WTC11 (cell line): ENCODE measurements at regions not wholly inside any gene's neighbourhood (a gene's known extent, or its start where the extent isn't known, plus 50 kb on each side); places are given as distances from the start of the nearest gene placed in this dataset.

Experiments
- ATAC-seq: fragments of 200-7000 bp; cut with Tn5 transposase; 2 replicates; pipeline ENCODE4 v1.10.0; 2021; ENCODE audit warnings: mild to moderate bottlenecking, moderate library complexity
- CTCF ChIA-PET: fragments of 300-600 bp; sonication (Branson Sonifier 250); formaldehyde crosslinking; loops from one replicate; lab custom pipeline; 2021; ENCODE audit warnings: antibody characterized with exemption; lab: Charles Lee
- POLR2A ChIA-PET: fragments of 350-600 bp; sonication (Branson Sonifier 250); formaldehyde crosslinking; loops from one replicate; lab custom pipeline; 2021; ENCODE audit warnings: antibody characterized with exemption; lab: Charles Lee
- DNase-seq: peaks from one replicate; pipeline ENCODE4 v3.0.0; 2021; ENCODE audit warnings: low spot score
- H3K27ac Mint-ChIP-seq: 2 replicates; pipeline ENCODE4 v1.8.0; 2021; ENCODE audit warnings: mixed read lengths
- H3K27me3 Mint-ChIP-seq: 2 replicates; pipeline ENCODE4 v1.8.0; 2021; ENCODE audit warnings: low read depth, mild to moderate bottlenecking, moderate library complexity, mixed read lengths
- H3K36me3 Mint-ChIP-seq: 2 replicates; pipeline ENCODE4 v1.8.0; 2021; ENCODE audit warnings: mixed read lengths
- H3K4me1 Mint-ChIP-seq: 2 replicates; pipeline ENCODE4 v1.8.0; 2022; ENCODE audit warnings: mixed read lengths
- H3K4me3 Mint-ChIP-seq: 2 replicates; pipeline ENCODE4 v1.8.0; 2021; ENCODE audit warnings: mild to moderate bottlenecking, moderate library complexity, mixed read lengths
- H3K9me3 Mint-ChIP-seq: 2 replicates; pipeline ENCODE4 v1.8.0; 2021; ENCODE audit warnings: mixed read lengths
- CBFB ChIP-seq: sonication (generic); formaldehyde crosslinking; IDR thresholded peaks from 2 replicates; pipeline ENCODE4 v1.8.1; 2022; ENCODE audit warnings: mild to moderate bottlenecking, low read depth, missing genetic modification reagents
- GABPB1 ChIP-seq: sonication (generic); formaldehyde crosslinking; IDR thresholded peaks from 2 replicates; pipeline ENCODE4 v1.8.1; 2023; ENCODE audit warnings: mild to moderate bottlenecking, missing genetic modification reagents
- JUN ChIP-seq: sonication (generic); formaldehyde crosslinking; IDR thresholded peaks from 2 replicates; pipeline ENCODE4 v1.8.0; 2023; ENCODE audit warnings: mild to moderate bottlenecking, missing genetic modification reagents
- MXD4 ChIP-seq: fragments of 250-450 bp; sonication (Bioruptor Pico); IDR thresholded peaks from 2 replicates; pipeline ENCODE4 v1.8.0; 2021; ENCODE audit warnings: mild to moderate bottlenecking, moderate library complexity, borderline replicate concordance
- SP1 ChIP-seq: sonication (generic); formaldehyde crosslinking; conservative IDR thresholded peaks from 2 replicates; pipeline ENCODE4 v1.8.1; 2022; ENCODE audit warnings: missing genetic modification reagents
- ZNF671 ChIP-seq: fragments of 250-450 bp; sonication (Bioruptor Pico); IDR thresholded peaks from 2 replicates; pipeline ENCODE4 v1.8.0; 2021; ENCODE audit warnings: mild to moderate bottlenecking
- TF ChIP-seq, protein P1 (sequence below): sonication (generic); formaldehyde crosslinking; conservative IDR thresholded peaks from 2 replicates; pipeline ENCODE4 v1.8.1; 2022; ENCODE audit warnings: mild to moderate bottlenecking, missing genetic modification reagents
- TF ChIP-seq, protein P2 (sequence below): sonication (generic); formaldehyde crosslinking; IDR thresholded peaks from 2 replicates; pipeline ENCODE4 v1.8.1; 2023; ENCODE audit warnings: mild to moderate bottlenecking, missing genetic modification reagents, borderline replicate concordance
- TF ChIP-seq, protein P3 (sequence below): fragments of 250-450 bp; sonication (Bioruptor Pico); IDR thresholded peaks from 2 replicates; pipeline ENCODE4 v1.9.0; 2021; ENCODE audit warnings: mild to moderate bottlenecking, borderline replicate concordance
- TF ChIP-seq, protein P4 (sequence below): sonication (generic); formaldehyde crosslinking; IDR thresholded peaks from 2 replicates; pipeline ENCODE4 v1.8.1; 2023; ENCODE audit warnings: mild to moderate bottlenecking, missing genetic modification reagents, moderate library complexity
- TF ChIP-seq, protein P5 (sequence below): fragments of 250-450 bp; sonication (Bioruptor Pico); conservative IDR thresholded peaks from 2 replicates; pipeline ENCODE4 v1.9.0; 2021; ENCODE audit warnings: mild to moderate bottlenecking

DNA sequence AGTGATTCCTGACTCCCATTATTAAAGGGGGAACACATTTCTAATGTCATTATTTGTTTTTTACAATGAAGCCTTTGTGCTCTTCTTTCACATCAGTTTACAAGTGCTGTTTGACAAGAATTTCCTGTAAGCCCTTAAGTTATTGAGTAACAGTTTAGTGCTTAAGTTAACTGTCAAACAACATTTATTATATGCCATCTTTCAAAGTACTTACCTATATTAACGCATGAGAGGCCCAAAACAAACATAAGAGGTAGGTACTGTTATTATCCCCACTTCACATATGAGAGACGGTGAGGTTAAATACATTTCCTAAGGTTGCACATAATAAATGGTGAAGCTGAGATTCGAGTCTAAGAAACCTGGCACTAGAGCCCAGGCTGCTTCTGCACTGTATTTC is 56.0 kb upstream of the MAGED1 start (continued):
- TF ChIP-seq, protein P1, sequence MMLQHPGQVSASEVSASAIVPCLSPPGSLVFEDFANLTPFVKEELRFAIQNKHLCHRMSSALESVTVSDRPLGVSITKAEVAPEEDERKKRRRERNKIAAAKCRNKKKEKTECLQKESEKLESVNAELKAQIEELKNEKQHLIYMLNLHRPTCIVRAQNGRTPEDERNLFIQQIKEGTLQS (CRISPR knock-in tag) = no peak
- no peak for TF ChIP-seq SP1 (CRISPR knock-in tag)
- TF ChIP-seq, all 79 proteins: peak for 0

DNA sequence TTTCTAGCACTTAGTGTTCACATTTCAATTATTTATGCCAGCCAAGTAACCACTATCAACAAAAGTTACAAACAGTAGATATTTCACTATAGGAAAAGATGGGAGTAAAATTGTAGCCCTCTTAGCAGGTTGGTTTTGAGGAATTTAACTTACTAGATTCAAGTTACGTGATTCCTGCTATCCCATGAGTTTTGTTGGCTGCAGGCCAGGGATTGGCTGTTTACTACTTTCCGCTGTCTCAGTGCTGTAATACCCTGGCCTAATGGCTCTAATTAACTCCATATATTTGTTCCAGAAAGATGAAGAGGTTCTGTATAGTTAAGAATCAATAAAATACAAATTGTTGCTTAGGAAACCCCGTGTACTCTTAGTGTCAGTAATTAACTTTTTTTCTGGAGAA is 55.5 kb upstream of the MAGED1 start:
- CTCF ChIA-PET = no interaction called here
- H3K27me3 Mint-ChIP-seq = no peaks in the 10 kb centered on the region; the same call in 1 of the 2 replicates

More for the DNA sequence above, 55.5 kb upstream of the MAGED1 start:
- H3K9me3 Mint-ChIP-seq = no peaks in the 10 kb centered on the region
- H3K4me3 Mint-ChIP-seq = no peak overlapping the region
- H3K36me3 Mint-ChIP-seq = peaks cover 2% of the 10 kb centered on the region; the same call in 1 of the 2 replicates
- H3K27ac Mint-ChIP-seq = peak overlapping the region; percentile 45; the same call in 1 of the 2 replicates
- peaks cover 28% of the 10 kb centered on the region for H3K4me1 Mint-ChIP-seq
- POLR2A ChIA-PET = no interaction called here
- ATAC-seq (no peak), DNase-seq (no peak)
- TF ChIP-seq, protein P2, sequence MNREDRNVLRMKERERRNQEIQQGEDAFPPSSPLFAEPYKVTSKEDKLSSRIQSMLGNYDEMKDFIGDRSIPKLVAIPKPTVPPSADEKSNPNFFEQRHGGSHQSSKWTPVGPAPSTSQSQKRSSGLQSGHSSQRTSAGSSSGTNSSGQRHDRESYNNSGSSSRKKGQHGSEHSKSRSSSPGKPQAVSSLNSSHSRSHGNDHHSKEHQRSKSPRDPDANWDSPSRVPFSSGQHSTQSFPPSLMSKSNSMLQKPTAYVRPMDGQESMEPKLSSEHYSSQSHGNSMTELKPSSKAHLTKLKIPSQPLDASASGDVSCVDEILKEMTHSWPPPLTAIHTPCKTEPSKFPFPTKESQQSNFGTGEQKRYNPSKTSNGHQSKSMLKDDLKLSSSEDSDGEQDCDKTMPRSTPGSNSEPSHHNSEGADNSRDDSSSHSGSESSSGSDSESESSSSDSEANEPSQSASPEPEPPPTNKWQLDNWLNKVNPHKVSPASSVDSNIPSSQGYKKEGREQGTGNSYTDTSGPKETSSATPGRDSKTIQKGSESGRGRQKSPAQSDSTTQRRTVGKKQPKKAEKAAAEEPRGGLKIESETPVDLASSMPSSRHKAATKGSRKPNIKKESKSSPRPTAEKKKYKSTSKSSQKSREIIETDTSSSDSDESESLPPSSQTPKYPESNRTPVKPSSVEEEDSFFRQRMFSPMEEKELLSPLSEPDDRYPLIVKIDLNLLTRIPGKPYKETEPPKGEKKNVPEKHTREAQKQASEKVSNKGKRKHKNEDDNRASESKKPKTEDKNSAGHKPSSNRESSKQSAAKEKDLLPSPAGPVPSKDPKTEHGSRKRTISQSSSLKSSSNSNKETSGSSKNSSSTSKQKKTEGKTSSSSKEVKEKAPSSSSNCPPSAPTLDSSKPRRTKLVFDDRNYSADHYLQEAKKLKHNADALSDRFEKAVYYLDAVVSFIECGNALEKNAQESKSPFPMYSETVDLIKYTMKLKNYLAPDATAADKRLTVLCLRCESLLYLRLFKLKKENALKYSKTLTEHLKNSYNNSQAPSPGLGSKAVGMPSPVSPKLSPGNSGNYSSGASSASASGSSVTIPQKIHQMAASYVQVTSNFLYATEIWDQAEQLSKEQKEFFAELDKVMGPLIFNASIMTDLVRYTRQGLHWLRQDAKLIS (CRISPR knock-in tag) = no peak
- no peak for TF ChIP-seq GABPB1 (CRISPR knock-in tag)
- TF ChIP-seq JUN (CRISPR knock-in tag) = no peak
- TF ChIP-seq, protein P3, sequence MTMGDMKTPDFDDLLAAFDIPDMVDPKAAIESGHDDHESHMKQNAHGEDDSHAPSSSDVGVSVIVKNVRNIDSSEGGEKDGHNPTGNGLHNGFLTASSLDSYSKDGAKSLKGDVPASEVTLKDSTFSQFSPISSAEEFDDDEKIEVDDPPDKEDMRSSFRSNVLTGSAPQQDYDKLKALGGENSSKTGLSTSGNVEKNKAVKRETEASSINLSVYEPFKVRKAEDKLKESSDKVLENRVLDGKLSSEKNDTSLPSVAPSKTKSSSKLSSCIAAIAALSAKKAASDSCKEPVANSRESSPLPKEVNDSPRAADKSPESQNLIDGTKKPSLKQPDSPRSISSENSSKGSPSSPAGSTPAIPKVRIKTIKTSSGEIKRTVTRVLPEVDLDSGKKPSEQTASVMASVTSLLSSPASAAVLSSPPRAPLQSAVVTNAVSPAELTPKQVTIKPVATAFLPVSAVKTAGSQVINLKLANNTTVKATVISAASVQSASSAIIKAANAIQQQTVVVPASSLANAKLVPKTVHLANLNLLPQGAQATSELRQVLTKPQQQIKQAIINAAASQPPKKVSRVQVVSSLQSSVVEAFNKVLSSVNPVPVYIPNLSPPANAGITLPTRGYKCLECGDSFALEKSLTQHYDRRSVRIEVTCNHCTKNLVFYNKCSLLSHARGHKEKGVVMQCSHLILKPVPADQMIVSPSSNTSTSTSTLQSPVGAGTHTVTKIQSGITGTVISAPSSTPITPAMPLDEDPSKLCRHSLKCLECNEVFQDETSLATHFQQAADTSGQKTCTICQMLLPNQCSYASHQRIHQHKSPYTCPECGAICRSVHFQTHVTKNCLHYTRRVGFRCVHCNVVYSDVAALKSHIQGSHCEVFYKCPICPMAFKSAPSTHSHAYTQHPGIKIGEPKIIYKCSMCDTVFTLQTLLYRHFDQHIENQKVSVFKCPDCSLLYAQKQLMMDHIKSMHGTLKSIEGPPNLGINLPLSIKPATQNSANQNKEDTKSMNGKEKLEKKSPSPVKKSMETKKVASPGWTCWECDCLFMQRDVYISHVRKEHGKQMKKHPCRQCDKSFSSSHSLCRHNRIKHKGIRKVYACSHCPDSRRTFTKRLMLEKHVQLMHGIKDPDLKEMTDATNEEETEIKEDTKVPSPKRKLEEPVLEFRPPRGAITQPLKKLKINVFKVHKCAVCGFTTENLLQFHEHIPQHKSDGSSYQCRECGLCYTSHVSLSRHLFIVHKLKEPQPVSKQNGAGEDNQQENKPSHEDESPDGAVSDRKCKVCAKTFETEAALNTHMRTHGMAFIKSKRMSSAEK (CRISPR knock-in tag) = no peak
- no peak for TF ChIP-seq CBFB (CRISPR knock-in tag)
- no peak for TF ChIP-seq ZNF671 (CRISPR knock-in tag)
- TF ChIP-seq, protein P4, sequence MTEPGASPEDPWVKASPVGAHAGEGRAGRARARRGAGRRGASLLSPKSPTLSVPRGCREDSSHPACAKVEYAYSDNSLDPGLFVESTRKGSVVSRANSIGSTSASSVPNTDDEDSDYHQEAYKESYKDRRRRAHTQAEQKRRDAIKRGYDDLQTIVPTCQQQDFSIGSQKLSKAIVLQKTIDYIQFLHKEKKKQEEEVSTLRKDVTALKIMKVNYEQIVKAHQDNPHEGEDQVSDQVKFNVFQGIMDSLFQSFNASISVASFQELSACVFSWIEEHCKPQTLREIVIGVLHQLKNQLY (CRISPR knock-in tag) = no peak
- TF ChIP-seq MXD4 (CRISPR knock-in tag) = no peak
- TF ChIP-seq, protein P5, sequence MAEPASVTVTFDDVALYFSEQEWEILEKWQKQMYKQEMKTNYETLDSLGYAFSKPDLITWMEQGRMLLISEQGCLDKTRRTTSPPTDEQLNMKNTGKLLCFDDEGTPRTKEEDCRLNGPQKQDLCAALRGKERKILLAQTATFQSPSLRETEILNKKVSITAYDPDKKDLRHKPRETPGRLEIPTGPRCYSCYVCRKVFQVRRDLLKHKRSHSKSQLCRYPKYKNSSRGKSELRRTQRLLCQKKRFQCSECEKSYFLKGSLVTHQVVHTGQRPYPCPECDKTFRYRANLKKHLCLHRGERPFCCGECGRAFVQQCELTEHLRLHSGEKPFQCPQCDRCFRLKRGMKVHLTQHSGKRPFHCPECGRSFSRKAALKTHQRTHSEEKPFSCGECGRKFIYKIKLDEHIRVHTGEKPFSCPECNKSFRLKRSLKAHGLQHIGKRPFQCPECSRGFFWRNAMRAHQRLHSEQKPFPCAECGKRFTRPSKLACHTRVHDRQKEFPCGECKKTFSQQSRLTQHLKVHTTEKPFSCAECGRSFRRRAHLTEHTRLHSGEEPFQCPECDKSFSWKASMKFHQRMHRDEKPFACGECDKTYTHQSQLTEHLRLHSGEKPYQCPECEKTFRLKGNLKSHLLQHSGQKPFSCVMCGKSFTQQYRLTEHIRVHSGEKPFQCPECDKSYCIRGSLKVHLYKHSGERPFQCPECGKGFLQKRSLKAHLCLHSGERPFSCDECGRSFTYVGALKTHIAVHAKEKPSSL (CRISPR knock-in tag) = no peak
